Hepatocyte (in vitro differentiated cells): ENCODE measurements at regions not wholly inside any gene's neighbourhood (a gene's known extent, or its start where the extent isn't known, plus 50 kb on each side); places are given as distances from the start of the nearest gene placed in this dataset.

Source experiments
- EZH2 ChIP-seq: fragments of 200-600 bp; sonication (generic); IDR thresholded peaks from 2 replicates; pipeline ENCODE4 v1.6.1; 2016; ENCODE audit warnings: antibody characterized with exemption, mild to moderate bottlenecking, borderline replicate concordance
- EZH2phosphoT487 ChIP-seq: fragments of 200-600 bp; sonication (generic); IDR thresholded peaks from one replicate; pipeline ENCODE4 v1.6.1; 2018; ENCODE audit warnings: antibody characterized with exemption, mild to moderate bottlenecking, low read depth, moderate library complexity; ENCODE audit not compliant: unreplicated experiment, severe bottlenecking
- TF ChIP-seq, protein P1 (sequence below): fragments of 200-600 bp; sonication (generic); IDR thresholded peaks from 2 replicates; pipeline ENCODE4 v1.5.1; 2016; ENCODE audit warnings: antibody characterized with exemption, mild to moderate bottlenecking; ENCODE audit not compliant: poor library complexity

DNA sequence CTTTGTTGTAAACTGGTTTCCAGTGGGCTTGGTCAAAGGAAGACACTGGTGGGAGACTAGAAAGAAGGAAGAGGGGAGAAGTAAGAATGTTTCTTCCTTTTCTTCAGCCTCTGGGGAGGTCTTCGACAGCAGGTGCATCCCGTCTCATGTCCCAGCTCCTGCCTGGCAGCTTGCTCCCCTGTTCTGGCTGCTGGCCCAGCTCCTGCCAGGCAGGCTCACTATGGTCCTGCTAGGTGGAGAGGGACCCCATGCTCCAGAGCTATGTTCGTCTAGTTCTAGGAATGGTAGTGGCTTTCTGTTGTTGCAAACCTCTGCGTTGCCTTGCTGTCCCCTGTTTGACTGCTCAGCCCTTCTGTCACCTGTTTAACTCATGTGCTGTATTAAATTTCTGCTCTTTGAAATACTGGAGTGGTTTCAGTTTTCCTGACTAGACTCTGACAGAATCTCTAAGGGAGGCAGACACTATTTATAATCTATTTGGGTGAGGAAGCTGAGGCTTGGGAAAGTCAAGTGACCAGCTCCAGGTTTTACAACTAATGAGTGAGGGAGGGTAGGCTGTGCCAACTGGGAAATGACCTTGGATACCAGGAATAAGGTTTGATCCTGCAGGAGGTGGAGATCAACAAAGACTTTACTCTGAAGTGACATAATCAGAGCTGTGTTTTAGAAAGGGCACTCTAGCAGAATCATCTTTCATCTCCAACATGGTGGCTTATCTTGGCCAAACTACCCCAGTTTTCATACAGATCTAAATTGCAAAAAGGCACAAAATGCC, 94.7 kb upstream of the DDHD1 start:
- no peak for TF ChIP-seq EZH2phosphoT487
- TF ChIP-seq, protein P1, sequence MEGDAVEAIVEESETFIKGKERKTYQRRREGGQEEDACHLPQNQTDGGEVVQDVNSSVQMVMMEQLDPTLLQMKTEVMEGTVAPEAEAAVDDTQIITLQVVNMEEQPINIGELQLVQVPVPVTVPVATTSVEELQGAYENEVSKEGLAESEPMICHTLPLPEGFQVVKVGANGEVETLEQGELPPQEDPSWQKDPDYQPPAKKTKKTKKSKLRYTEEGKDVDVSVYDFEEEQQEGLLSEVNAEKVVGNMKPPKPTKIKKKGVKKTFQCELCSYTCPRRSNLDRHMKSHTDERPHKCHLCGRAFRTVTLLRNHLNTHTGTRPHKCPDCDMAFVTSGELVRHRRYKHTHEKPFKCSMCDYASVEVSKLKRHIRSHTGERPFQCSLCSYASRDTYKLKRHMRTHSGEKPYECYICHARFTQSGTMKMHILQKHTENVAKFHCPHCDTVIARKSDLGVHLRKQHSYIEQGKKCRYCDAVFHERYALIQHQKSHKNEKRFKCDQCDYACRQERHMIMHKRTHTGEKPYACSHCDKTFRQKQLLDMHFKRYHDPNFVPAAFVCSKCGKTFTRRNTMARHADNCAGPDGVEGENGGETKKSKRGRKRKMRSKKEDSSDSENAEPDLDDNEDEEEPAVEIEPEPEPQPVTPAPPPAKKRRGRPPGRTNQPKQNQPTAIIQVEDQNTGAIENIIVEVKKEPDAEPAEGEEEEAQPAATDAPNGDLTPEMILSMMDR, result no peak
- TF ChIP-seq EZH2, result no peak
